ENCODE measurements at regions not wholly inside any gene's neighbourhood (a gene's known extent, or its start where the extent isn't known, plus 50 kb on each side); places are given as distances from the start of the nearest gene placed in this dataset.

- TF ChIP-seq CTCF (IDR thresholded peaks at IDR 0.05; ENCODE audit: low read length): no peak
- TF ChIP-seq EZH2 (IDR thresholded peaks at IDR 0.05; ENCODE audit: borderline replicate concordance, low read length): no peak
Observed at GRCh38 chr4:185921583-185922555, 109.9 kb upstream of the SORBS2 start.

Data from OCI-LY1 (cell line).